WERI-Rb-1 (cell line): ENCODE measurements at regions not wholly inside any gene's neighbourhood (a gene's known extent, or its start where the extent isn't known, plus 50 kb on each side); places are given as distances from the start of the nearest gene placed in this dataset.

ENCODE experiments used
- DNase-seq: peaks from one replicate; pipeline ENCODE4 v3.0.0-alpha.2; 2020
- H3K27ac ChIP-seq: fragments of 250-450 bp; sonication (Bioruptor Pico); 2 replicates; pipeline ENCODE4 v1.5.1; 2020; ENCODE audit warnings: mild to moderate bottlenecking, moderate library complexity
- H3K27me3 ChIP-seq: fragments of 250-450 bp; sonication (Bioruptor Pico); 2 replicates; pipeline ENCODE4 v1.5.1; 2021; ENCODE audit warnings: mild to moderate bottlenecking, low read depth, moderate library complexity; ENCODE audit not compliant: insufficient read depth, severe bottlenecking
- H3K36me3 ChIP-seq: fragments of 250-450 bp; sonication (Bioruptor Pico); 2 replicates; pipeline ENCODE4 v1.5.1; 2020; ENCODE audit warnings: mild to moderate bottlenecking, moderate library complexity
- H3K4me3 ChIP-seq: 2 replicates; pipeline ENCODE4 v1.5.1; 2011; ENCODE audit warnings: low read depth, mild to moderate bottlenecking, control low read depth, low read length
- H3K9me3 ChIP-seq: fragments of 250-450 bp; sonication (Bioruptor Pico); 2 replicates; pipeline ENCODE4 v1.5.1; 2021; ENCODE audit warnings: mild to moderate bottlenecking, moderate library complexity; ENCODE audit not compliant: severe bottlenecking
- CTCF ChIP-seq: IDR thresholded peaks from 2 replicates; pipeline ENCODE4 v1.5.1; 2011; ENCODE audit warnings: low read depth, mild to moderate bottlenecking, control low read depth, inconsistent platforms, low read length

- DNase-seq, result no peak
- no peaks in the 10 kb centered on the region for H3K27me3 ChIP-seq
- no peak for TF ChIP-seq CTCF
- H3K27ac ChIP-seq, result no peak overlapping the region
- H3K9me3 ChIP-seq, result peaks cover 3% of the 10 kb centered on the region
- H3K36me3 ChIP-seq, result no peaks in the 10 kb centered on the region
- no peak overlapping the region for H3K4me3 ChIP-seq
These were observed 218.8 kb downstream of the ZNF248 start for GRCh38 chr10:37638569-37638968.

GRCh38 chr10:37634351-37634880 lies 223.0 kb downstream of the ZNF248 start:
- TF ChIP-seq CTCF, result no peak
- H3K4me3 ChIP-seq, result no peak overlapping the region
- H3K27me3 ChIP-seq, result no peaks in the 10 kb centered on the region
- peaks cover 3% of the 10 kb centered on the region for H3K9me3 ChIP-seq
- no peak overlapping the region for H3K27ac ChIP-seq
- no peaks in the 10 kb centered on the region for H3K36me3 ChIP-seq
- DNase-seq, result no peak

GRCh38 chr10:37632641-37633040 lies 224.8 kb downstream of the ZNF248 start:
- H3K9me3 ChIP-seq, result peaks cover 3% of the 10 kb centered on the region
- no peak for TF ChIP-seq CTCF
- no peak overlapping the region for H3K27ac ChIP-seq
- no peak overlapping the region for H3K4me3 ChIP-seq
- H3K27me3 ChIP-seq, result no peaks in the 10 kb centered on the region
- no peak for DNase-seq
- no peaks in the 10 kb centered on the region for H3K36me3 ChIP-seq

- Histone ChIP-seq H3K27ac (no peak overlapping the region), H3K27me3 (no peaks in the 10 kb centered on the region), H3K4me3 (no peak overlapping the region), H3K9me3 (no peaks in the 10 kb centered on the region), H3K36me3 (no peaks in the 10 kb centered on the region)
- DNase-seq, result no peak
- no peak for TF ChIP-seq CTCF
These were observed 233.9 kb downstream of the ZNF248 start for GRCh38 chr10:37623506-37623905.

GRCh38 chr10:37619336-37619735 lies 238.1 kb downstream of the ZNF248 start:
- no peak overlapping the region for H3K27ac ChIP-seq
- no peak for DNase-seq
- H3K4me3 ChIP-seq, result no peak overlapping the region
- no peaks in the 10 kb centered on the region for H3K9me3 ChIP-seq
- no peak for TF ChIP-seq CTCF
- no peaks in the 10 kb centered on the region for H3K36me3 ChIP-seq
- no peaks in the 10 kb centered on the region for H3K27me3 ChIP-seq

- H3K27ac ChIP-seq, result no peak overlapping the region
- no peak for TF ChIP-seq CTCF
- no peak overlapping the region for H3K4me3 ChIP-seq
- H3K9me3 ChIP-seq, result no peaks in the 10 kb centered on the region
- no peaks in the 10 kb centered on the region for H3K27me3 ChIP-seq
- H3K36me3 ChIP-seq, result no peaks in the 10 kb centered on the region
- no peak for DNase-seq
These were observed 269.1 kb downstream of the ZNF248 start for GRCh38 chr10:37588299-37588698.
